Urothelium cell line (cell line): ENCODE measurements at regions not wholly inside any gene's neighbourhood (a gene's known extent, or its start where the extent isn't known, plus 50 kb on each side); places are given as distances from the start of the nearest gene placed in this dataset.
"Not testable (repeated sequence)": the region's sequence is repeated elsewhere in the genome, so short reads cannot be mapped to it uniquely, and the experiment has no call there.

Experiments used
- DNase-seq: peaks from one replicate; pipeline ENCODE4 v3.0.0; 2011; ENCODE audit warnings: low spot score, mixed read lengths
- FAIRE-seq: peaks from 2 replicates; lab custom pipeline; 2011; peaks lifted over from hg19 to GRCh38; lab: Jason Lieb, UNC

- DNase-seq (no peak), FAIRE-seq (no peak)
Measured at GRCh38 chr3:112738366-112738765, 97.4 kb upstream of the CCDC80 start.

- FAIRE-seq = no peak
- DNase-seq = no peak
Measured at GRCh38 chr3:112736805-112737566, 96.0 kb upstream of the CCDC80 start.

- FAIRE-seq (no peak), DNase-seq (no peak)
Measured at GRCh38 chr3:112736386-112736785, 95.4 kb upstream of the CCDC80 start.

GRCh38 chr3:112735926-112736325 is 95.0 kb upstream of the CCDC80 start:
- no peak for FAIRE-seq

GRCh38 chr3:112734736-112735350 is 93.9 kb upstream of the CCDC80 start:
- FAIRE-seq (no peak), DNase-seq (peak; percentile 69)

More at GRCh38 chr3:112735926-112736325, 95.0 kb upstream of the CCDC80 start:
- DNase-seq = no peak

- no peak for DNase-seq
- no peak for FAIRE-seq
Measured at GRCh38 chr3:112734171-112734570, 93.2 kb upstream of the CCDC80 start.

- FAIRE-seq (no peak), DNase-seq (no peak)
Measured at GRCh38 chr3:112730210-112730609, 89.3 kb upstream of the CCDC80 start.

GRCh38 chr3:112721231-112721630 is 80.3 kb upstream of the CCDC80 start:
- FAIRE-seq = no peak
- no peak for DNase-seq

- FAIRE-seq (no peak), DNase-seq (no peak)
Measured at GRCh38 chr3:112718967-112719366, 78.0 kb upstream of the CCDC80 start.

- DNase-seq (no peak), FAIRE-seq (no peak)
Measured at GRCh38 chr3:112718516-112718915, 77.6 kb upstream of the CCDC80 start.

GRCh38 chr3:112709911-112710310 is 69.0 kb upstream of the CCDC80 start:
- DNase-seq (no peak), FAIRE-seq (no peak)

GRCh38 chr3:112699436-112699978 is 58.6 kb upstream of the CCDC80 start:
- DNase-seq = no peak
- FAIRE-seq = peak; percentile 35

GRCh38 chr3:112698442-112698841 is 57.5 kb upstream of the CCDC80 start:
- DNase-seq, FAIRE-seq: not testable (repeated sequence)

- FAIRE-seq, DNase-seq: not testable (repeated sequence)
Measured at GRCh38 chr3:112696244-112696643, 55.3 kb upstream of the CCDC80 start.

GRCh38 chr3:112695377-112696108 is 54.6 kb upstream of the CCDC80 start:
- FAIRE-seq, DNase-seq: not testable (repeated sequence)

GRCh38 chr3:112694906-112695305 is 54.0 kb upstream of the CCDC80 start:
- not testable (repeated sequence) for DNase-seq, FAIRE-seq

- DNase-seq = no peak
- no peak for FAIRE-seq
Measured at GRCh38 chr3:112693186-112693585, 52.2 kb upstream of the CCDC80 start.
